Hepatocyte (in vitro differentiated cells): ENCODE measurements at regions not wholly inside any gene's neighbourhood (a gene's known extent, or its start where the extent isn't known, plus 50 kb on each side); places are given as distances from the start of the nearest gene placed in this dataset.

ENCODE experiments used
- DNase-seq: peaks from one replicate; pipeline ENCODE4 v3.0.0-alpha.2; 2016; ENCODE audit warnings: low spot score
- H2AFZ ChIP-seq: fragments of 200-600 bp; sonication (generic); 2 replicates; pipeline ENCODE4 v1.6.0; 2016; ENCODE audit warnings: antibody characterized with exemption, mild to moderate bottlenecking
- H3K27ac ChIP-seq: fragments of 200-600 bp; sonication (generic); 2 replicates; pipeline ENCODE4 v1.5.1; 2016; ENCODE audit warnings: mild to moderate bottlenecking
- H3K27me3 ChIP-seq: fragments of 200-600 bp; sonication (generic); 2 replicates; pipeline ENCODE4 v1.6.1; 2016
- H3K36me3 ChIP-seq: fragments of 200-600 bp; sonication (generic); replicated peaks from 2 replicates; pipeline ENCODE4 v1.5.1; 2016; ENCODE audit warnings: low read depth; ENCODE audit not compliant: insufficient read depth
- H3K4me1 ChIP-seq: fragments of 200-600 bp; sonication (generic); 2 replicates; pipeline ENCODE4 v1.5.1; 2016; ENCODE audit warnings: mild to moderate bottlenecking, moderate library complexity; ENCODE audit not compliant: insufficient read depth
- H3K4me2 ChIP-seq: fragments of 200-600 bp; sonication (generic); 2 replicates; pipeline ENCODE4 v1.6.0; 2016
- H3K4me3 ChIP-seq: fragments of 200-600 bp; sonication (generic); 2 replicates; pipeline ENCODE4 v1.5.1; 2016; ENCODE audit warnings: mild to moderate bottlenecking
- H3K79me2 ChIP-seq: fragments of 200-600 bp; sonication (generic); 2 replicates; pipeline ENCODE4 v1.6.0; 2017; ENCODE audit warnings: mild to moderate bottlenecking
- H3K9me2 ChIP-seq: fragments of 200-600 bp; sonication (generic); replicated peaks from 2 replicates; pipeline ENCODE4 v1.6.0; 2017; ENCODE audit warnings: mild to moderate bottlenecking; ENCODE audit not compliant: insufficient read depth
- H3K9me3 ChIP-seq: fragments of 200-600 bp; sonication (generic); 2 replicates; pipeline ENCODE4 v1.5.1; 2016; ENCODE audit warnings: low read depth, mild to moderate bottlenecking
- H4K20me1 ChIP-seq: fragments of 200-600 bp; sonication (generic); 2 replicates; pipeline ENCODE4 v1.6.0; 2016; ENCODE audit warnings: mild to moderate bottlenecking; ENCODE audit not compliant: insufficient read depth, poor library complexity, severe bottlenecking
- EZH2 ChIP-seq: fragments of 200-600 bp; sonication (generic); IDR thresholded peaks from 2 replicates; pipeline ENCODE4 v1.6.1; 2016; ENCODE audit warnings: antibody characterized with exemption, mild to moderate bottlenecking, borderline replicate concordance
- EZH2phosphoT487 ChIP-seq: fragments of 200-600 bp; sonication (generic); IDR thresholded peaks from one replicate; pipeline ENCODE4 v1.6.1; 2018; ENCODE audit warnings: antibody characterized with exemption, mild to moderate bottlenecking, low read depth, moderate library complexity; ENCODE audit not compliant: unreplicated experiment, severe bottlenecking
- WGBS: methylation state at CpG from one replicate; pipeline ENCODE4 v1.1.6; 2016; ENCODE audit warnings: low lambda C conversion rate; ENCODE audit errors: missing lambda C conversion rate; 5-methylcytosine and 5-hydroxymethylcytosine counted together
- TF ChIP-seq, protein P1 (sequence below): fragments of 200-600 bp; sonication (generic); IDR thresholded peaks from 2 replicates; pipeline ENCODE4 v1.5.1; 2016; ENCODE audit warnings: antibody characterized with exemption, mild to moderate bottlenecking; ENCODE audit not compliant: poor library complexity

DNA sequence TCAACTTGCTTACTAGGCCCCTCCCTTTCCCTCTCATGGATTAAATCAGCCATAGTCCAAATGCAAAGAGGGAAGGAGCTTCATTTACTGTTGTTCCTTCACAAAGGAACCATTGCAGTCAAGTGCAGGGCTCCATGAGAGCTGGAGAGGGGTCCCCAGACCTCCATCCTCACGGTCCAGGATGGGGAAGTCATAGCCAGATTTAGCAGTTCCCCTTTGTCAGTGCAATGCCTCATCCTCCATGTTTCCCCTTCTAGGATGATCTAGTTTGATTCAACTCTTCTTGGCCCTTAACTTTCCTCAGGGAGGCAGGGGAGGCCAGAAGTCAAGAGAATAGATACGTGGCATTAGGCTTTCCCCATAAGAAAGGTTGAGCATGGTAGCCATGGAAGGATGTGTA lies 66.5 kb upstream of the FUCA2 start:
- no peaks in the 10 kb centered on the region for H4K20me1 ChIP-seq
- DNase-seq: no peak
- no peaks in the 10 kb centered on the region for H3K27me3 ChIP-seq
- no peak for TF ChIP-seq EZH2phosphoT487
- TF ChIP-seq EZH2: no peak
- TF ChIP-seq, protein P1, sequence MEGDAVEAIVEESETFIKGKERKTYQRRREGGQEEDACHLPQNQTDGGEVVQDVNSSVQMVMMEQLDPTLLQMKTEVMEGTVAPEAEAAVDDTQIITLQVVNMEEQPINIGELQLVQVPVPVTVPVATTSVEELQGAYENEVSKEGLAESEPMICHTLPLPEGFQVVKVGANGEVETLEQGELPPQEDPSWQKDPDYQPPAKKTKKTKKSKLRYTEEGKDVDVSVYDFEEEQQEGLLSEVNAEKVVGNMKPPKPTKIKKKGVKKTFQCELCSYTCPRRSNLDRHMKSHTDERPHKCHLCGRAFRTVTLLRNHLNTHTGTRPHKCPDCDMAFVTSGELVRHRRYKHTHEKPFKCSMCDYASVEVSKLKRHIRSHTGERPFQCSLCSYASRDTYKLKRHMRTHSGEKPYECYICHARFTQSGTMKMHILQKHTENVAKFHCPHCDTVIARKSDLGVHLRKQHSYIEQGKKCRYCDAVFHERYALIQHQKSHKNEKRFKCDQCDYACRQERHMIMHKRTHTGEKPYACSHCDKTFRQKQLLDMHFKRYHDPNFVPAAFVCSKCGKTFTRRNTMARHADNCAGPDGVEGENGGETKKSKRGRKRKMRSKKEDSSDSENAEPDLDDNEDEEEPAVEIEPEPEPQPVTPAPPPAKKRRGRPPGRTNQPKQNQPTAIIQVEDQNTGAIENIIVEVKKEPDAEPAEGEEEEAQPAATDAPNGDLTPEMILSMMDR: no peak
- H3K79me2 ChIP-seq: peaks cover 6% of the 10 kb centered on the region
- no peaks in the 10 kb centered on the region for H3K9me2 ChIP-seq
- 78% methylated on average over 2 of the region's 2 CpGs for WGBS
- peaks cover 1% of the 10 kb centered on the region for H3K4me1 ChIP-seq
- no peaks in the 10 kb centered on the region for H3K9me3 ChIP-seq
- H2AFZ ChIP-seq: no peak overlapping the region
- no peak overlapping the region for H3K4me3 ChIP-seq
- H3K27ac ChIP-seq: no peak overlapping the region
- H3K4me2 ChIP-seq: no peak overlapping the region
- H3K36me3 ChIP-seq: no peaks in the 10 kb centered on the region

DNA sequence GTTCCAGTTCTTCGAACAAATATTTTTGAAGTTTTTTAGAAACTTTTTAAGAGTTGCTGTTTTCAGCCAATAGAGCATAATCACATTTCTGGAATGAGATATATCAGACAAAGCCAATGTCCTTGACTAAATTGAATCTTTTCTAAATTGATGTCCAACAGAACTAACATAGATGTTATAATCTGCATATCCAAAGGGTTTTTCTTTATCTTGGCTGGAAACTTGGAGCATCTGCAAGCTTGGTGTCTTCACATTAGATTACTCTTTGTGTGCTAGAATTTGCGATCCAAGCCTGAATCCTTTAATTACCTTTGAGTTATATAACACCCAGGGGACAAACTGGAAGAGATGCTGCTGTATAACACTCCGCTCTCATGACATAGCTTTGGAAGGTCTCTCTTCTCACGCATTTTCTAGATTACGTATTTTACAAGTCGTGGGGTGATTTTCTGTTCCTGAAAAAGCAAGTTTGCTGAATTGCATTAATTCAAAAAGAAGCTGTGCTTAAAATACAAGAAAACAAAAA lies 64.4 kb upstream of the FUCA2 start:
- H3K4me1 ChIP-seq: no peaks in the 10 kb centered on the region
- TF ChIP-seq, protein P1: no peak
- no peak for TF ChIP-seq EZH2phosphoT487
- no peak for TF ChIP-seq EZH2
- DNase-seq: no peak
- H3K4me3 ChIP-seq: no peak overlapping the region
- H3K9me2 ChIP-seq: no peaks in the 10 kb centered on the region
- H3K27ac ChIP-seq: peak overlapping the region; percentile 53
- no peaks in the 10 kb centered on the region for H4K20me1 ChIP-seq
- peak overlapping the region; percentile 3 for H3K4me2 ChIP-seq
- peaks cover 6% of the 10 kb centered on the region for H3K79me2 ChIP-seq
- WGBS: 63% methylated on average over 6 of the region's 6 CpGs
- no peaks in the 10 kb centered on the region for H3K27me3 ChIP-seq
- no peaks in the 10 kb centered on the region for H3K36me3 ChIP-seq
- no peaks in the 10 kb centered on the region for H3K9me3 ChIP-seq
- H2AFZ ChIP-seq: no peak overlapping the region

DNA sequence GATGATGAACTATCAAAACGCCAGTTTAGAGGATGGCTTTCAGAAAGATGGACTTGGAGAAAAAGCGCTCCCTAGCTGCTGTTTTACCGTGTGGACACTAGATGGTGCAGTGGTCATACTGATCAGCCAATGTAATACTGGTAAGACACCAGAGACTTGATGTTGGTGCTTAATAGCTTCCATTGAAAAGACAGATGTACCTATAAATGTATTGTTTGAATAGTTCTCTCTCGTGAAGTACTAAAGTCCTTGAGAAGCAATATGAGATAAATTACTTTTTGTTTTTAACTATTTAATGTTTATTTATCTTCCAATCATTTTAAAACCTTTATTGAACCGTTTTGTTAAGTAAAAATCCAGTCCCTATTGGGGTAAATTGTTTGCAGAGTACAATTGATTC lies 63.9 kb upstream of the FUCA2 start:
- peak; percentile 84 for DNase-seq
- Histone ChIP-seq H3K79me2 (peaks cover 6% of the 10 kb centered on the region), H3K4me2 (peak overlapping the region; percentile 8)

More for the DNA sequence above, 63.9 kb upstream of the FUCA2 start:
- H3K9me2 ChIP-seq: no peaks in the 10 kb centered on the region
- H3K36me3 ChIP-seq: no peaks in the 10 kb centered on the region
- H3K9me3 ChIP-seq: no peaks in the 10 kb centered on the region
- H3K27ac ChIP-seq: peak overlapping the region; percentile 53
- no peak overlapping the region for H2AFZ ChIP-seq
- H3K4me1 ChIP-seq: no peaks in the 10 kb centered on the region
- TF ChIP-seq, protein P1: peak; percentile 91
- TF ChIP-seq EZH2: no peak
- no peaks in the 10 kb centered on the region for H4K20me1 ChIP-seq
- WGBS: 6% methylated on average over 5 of the region's 5 CpGs
- no peaks in the 10 kb centered on the region for H3K27me3 ChIP-seq
- H3K4me3 ChIP-seq: no peak overlapping the region
